ENCODE measurements at regions not wholly inside any gene's neighbourhood (a gene's known extent, or its start where the extent isn't known, plus 50 kb on each side); places are given as distances from the start of the nearest gene placed in this dataset.
"Not testable (repeated sequence)": the region's sequence is repeated elsewhere in the genome, so short reads cannot be mapped to it uniquely, and the experiment has no call there.

- TF ChIP-seq, protein P1, sequence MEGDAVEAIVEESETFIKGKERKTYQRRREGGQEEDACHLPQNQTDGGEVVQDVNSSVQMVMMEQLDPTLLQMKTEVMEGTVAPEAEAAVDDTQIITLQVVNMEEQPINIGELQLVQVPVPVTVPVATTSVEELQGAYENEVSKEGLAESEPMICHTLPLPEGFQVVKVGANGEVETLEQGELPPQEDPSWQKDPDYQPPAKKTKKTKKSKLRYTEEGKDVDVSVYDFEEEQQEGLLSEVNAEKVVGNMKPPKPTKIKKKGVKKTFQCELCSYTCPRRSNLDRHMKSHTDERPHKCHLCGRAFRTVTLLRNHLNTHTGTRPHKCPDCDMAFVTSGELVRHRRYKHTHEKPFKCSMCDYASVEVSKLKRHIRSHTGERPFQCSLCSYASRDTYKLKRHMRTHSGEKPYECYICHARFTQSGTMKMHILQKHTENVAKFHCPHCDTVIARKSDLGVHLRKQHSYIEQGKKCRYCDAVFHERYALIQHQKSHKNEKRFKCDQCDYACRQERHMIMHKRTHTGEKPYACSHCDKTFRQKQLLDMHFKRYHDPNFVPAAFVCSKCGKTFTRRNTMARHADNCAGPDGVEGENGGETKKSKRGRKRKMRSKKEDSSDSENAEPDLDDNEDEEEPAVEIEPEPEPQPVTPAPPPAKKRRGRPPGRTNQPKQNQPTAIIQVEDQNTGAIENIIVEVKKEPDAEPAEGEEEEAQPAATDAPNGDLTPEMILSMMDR (IDR thresholded peaks at IDR 0.05; ENCODE audit: low read depth, low read length), result no peak
- no peak for DNase-seq (ENCODE audit: extremely low read depth, low read depth)
These were observed 461.7 kb downstream of the RAPGEF2 start for GRCh38 chr4:159564615-159565014.

DNA sequence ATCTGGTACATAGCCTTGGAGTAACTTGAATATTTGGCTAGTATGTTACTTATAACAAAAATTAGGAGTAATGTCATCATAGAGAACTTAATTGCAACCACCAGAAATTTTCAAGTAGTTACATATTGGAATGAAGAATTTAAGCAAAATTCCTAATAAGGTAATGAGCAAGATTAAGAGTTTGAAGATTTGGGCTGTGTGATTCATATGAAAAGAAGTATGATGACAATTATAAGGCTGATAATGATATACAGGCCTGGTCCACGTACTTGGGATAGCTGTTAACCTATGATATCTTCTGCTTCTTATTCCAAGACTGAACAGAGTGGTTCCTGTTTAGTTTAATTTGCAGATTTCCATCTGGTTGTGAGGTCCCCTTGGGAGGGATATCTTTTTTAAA, 463.9 kb downstream of the RAPGEF2 start:
- DNase-seq (ENCODE audit: extremely low read depth, low read depth), result no peak

GRCh38 chr4:159577241-159577640, 474.4 kb downstream of the RAPGEF2 start:
- no peak for DNase-seq (ENCODE audit: extremely low read depth, low read depth)
- TF ChIP-seq, protein P1 (IDR thresholded peaks at IDR 0.05; ENCODE audit: low read depth, low read length), result no peak

More for the DNA sequence above, 463.9 kb downstream of the RAPGEF2 start:
- TF ChIP-seq, protein P1 (IDR thresholded peaks at IDR 0.05; ENCODE audit: low read depth, low read length), result no peak

- DNase-seq (ENCODE audit: extremely low read depth, low read depth), result no peak
- TF ChIP-seq, protein P1 (IDR thresholded peaks at IDR 0.05; ENCODE audit: low read depth, low read length), result no peak
These were observed 479.8 kb downstream of the RAPGEF2 start for GRCh38 chr4:159582685-159583084.

DNA sequence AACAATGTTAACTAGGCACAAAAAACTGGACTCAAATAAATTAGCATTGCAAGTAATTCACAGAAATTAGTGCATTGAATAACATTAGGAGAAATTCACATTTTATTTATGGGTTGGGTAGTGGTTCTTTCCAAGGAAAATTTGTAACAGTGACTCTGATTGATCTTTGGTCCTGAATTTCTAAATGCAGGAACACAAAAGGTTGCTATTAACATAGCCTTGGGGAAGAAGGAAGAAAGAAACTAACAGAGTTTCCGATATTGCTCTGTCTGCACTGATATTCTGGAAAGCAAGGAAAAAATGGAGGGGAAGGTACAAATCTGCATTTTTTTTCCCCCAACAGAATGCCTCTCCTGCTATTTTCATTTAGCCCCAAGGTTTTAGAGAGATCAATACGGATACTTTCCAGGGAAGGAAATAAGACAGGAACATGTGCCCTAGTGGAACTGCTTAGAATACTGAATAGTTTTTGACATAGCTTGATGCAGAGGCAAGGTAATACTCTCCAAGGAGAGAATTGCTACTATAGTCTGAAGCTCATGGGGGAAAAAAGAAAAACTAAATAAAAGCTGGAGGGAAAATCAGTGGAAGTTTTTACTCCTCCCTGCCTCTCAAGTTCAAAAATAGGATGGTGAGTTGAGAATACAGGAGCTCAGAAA, 490.1 kb downstream of the RAPGEF2 start:
- TF ChIP-seq, protein P1 (IDR thresholded peaks at IDR 0.05; ENCODE audit: low read depth, low read length), result no peak
- DNase-seq (ENCODE audit: extremely low read depth, low read depth), result no peak

- TF ChIP-seq, protein P1 (IDR thresholded peaks at IDR 0.05; ENCODE audit: low read depth, low read length), result no peak
- DNase-seq (ENCODE audit: extremely low read depth, low read depth), result no peak
These were observed 490.8 kb downstream of the RAPGEF2 start for GRCh38 chr4:159593681-159594080.

GRCh38 chr4:159594576-159594975, 491.7 kb downstream of the RAPGEF2 start:
- TF ChIP-seq, protein P1 (IDR thresholded peaks at IDR 0.05; ENCODE audit: low read depth, low read length), result no peak
- DNase-seq (ENCODE audit: extremely low read depth, low read depth), result no peak

DNA sequence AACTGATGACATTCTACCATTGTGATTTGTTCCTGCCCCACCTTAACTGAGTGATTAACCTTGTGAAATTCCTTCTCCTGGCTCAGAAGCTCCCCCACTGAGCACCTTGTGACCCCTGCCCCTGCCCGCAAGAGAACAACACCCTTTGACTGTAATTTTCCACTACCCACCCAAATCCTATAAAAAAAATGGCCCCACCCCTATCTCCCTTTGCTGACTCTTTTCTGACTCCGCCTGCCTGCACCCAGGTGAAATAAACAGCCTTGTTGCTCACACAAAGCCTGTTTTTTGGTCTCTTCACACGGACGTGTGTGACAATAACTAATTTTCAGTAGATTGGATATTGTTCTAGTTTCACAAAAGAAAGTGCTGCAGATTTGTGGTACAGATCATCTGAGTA, 492.2 kb downstream of the RAPGEF2 start:
- DNase-seq (ENCODE audit: extremely low read depth, low read depth), result not testable (repeated sequence)

All from AG09319 (cell line).